VCaP (cell line): ENCODE measurements at regions not wholly inside any gene's neighbourhood (a gene's known extent, or its start where the extent isn't known, plus 50 kb on each side); places are given as distances from the start of the nearest gene placed in this dataset.

Source experiments
- H3K27ac ChIP-seq: fragments of 450-650 bp; 2 replicates; pipeline ENCODE4 v1.5.1; 2017
- CTCF ChIP-seq: fragments of 450-650 bp; conservative IDR thresholded peaks from 2 replicates; pipeline ENCODE4 v1.5.1; 2017; ENCODE audit warnings: mild to moderate bottlenecking, moderate library complexity

- TF ChIP-seq CTCF: no peak
- H3K27ac ChIP-seq: no peak overlapping the region
These were observed 213.5 kb upstream of the RND3 start for GRCh38 chr2:150700666-150701580.

GRCh38 chr2:150699218-150699617, 211.8 kb upstream of the RND3 start:
- no peak for TF ChIP-seq CTCF
- no peak overlapping the region for H3K27ac ChIP-seq

- no peak for TF ChIP-seq CTCF
- H3K27ac ChIP-seq: no peak overlapping the region
These were observed 210.7 kb upstream of the RND3 start for GRCh38 chr2:150698016-150698661.

- no peak for TF ChIP-seq CTCF
- H3K27ac ChIP-seq: no peak overlapping the region
These were observed 210.1 kb upstream of the RND3 start for GRCh38 chr2:150697596-150697995.

GRCh38 chr2:150695451-150696135, 208.1 kb upstream of the RND3 start:
- no peak overlapping the region for H3K27ac ChIP-seq
- TF ChIP-seq CTCF: no peak

GRCh38 chr2:150693556-150693955, 206.1 kb upstream of the RND3 start:
- H3K27ac ChIP-seq: no peak overlapping the region
- TF ChIP-seq CTCF: no peak

- no peak overlapping the region for H3K27ac ChIP-seq
These were observed 203.4 kb upstream of the RND3 start for GRCh38 chr2:150690870-150691269.

More at GRCh38 chr2:150690870-150691269, 203.4 kb upstream of the RND3 start:
- no peak for TF ChIP-seq CTCF
